Dedifferentiated amniotic fluid mesenchymal stem cell (primary cell): ENCODE measurements at regions not wholly inside any gene's neighbourhood (a gene's known extent, or its start where the extent isn't known, plus 50 kb on each side); places are given as distances from the start of the nearest gene placed in this dataset.
"Not testable (repeated sequence)": the region's sequence is repeated elsewhere in the genome, so short reads cannot be mapped to it uniquely, and the experiment has no call there.

Source experiments
- DNase-seq: peaks from one replicate; pipeline ENCODE4 v3.0.0-alpha.2; 2016; ENCODE audit errors: extremely low spot score

- no peak for DNase-seq
Observed at GRCh38 chr7:13198036-13198435, 510.6 kb downstream of the ARL4A start.

DNA sequence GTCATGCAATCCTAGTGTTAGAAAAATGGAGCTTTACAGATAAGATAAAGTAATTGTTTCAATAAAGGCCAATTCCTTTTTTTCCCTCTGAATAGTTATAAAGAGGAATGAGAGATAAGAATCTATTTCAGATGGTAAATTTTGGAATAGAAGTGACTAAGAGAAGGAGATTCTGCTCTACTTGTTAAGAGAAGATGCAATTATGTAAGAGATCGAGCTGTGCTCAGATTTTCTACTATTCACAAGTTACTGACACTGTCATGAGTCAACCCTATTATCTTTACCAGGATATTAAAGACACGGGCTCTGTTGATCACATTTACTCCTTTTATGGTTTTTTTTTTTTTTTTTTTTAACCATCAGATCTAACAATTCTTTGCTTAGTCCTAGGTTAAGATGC is 511.3 kb downstream of the ARL4A start:
- no peak for DNase-seq

DNA sequence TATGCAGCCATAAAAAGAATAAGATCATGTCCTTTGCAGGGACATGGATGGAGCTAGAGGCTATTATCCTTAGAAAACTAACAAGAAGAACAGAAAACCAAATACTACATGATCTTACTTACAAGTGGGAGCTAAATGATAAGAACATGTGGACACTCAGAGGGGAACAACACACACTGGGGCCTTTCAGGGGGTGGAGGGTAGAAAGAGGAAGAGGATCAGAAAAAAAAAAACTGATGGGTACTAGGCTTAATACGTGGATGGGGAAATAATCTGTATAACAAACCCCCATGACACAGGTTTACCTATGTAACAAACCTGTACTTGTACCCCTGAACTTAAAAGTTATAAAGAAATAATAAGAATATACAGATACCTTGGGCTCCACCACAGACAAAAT is 514.2 kb downstream of the ARL4A start:
- DNase-seq: no peak

DNA sequence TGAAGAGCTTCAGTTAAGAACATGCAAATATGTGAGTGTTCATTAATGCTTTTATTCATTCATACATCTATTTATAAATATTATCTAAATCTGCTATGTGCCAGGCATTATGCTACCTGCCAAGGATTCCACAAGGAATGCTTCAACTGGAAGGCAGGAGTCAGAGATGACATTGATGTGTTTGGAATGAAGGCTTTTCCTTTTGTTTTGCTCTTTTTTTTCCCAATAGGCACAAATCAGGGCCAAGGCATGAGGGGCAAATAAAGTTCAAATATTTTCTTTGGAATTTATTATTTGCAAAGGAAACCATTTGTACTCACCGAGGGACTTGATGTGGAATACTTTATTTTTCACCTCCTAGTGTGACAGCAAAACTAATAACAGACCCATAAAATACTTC is 530.3 kb downstream of the ARL4A start:
- DNase-seq: no peak

- no peak for DNase-seq
Observed at GRCh38 chr7:13225068-13225467, 537.6 kb downstream of the ARL4A start.

DNA sequence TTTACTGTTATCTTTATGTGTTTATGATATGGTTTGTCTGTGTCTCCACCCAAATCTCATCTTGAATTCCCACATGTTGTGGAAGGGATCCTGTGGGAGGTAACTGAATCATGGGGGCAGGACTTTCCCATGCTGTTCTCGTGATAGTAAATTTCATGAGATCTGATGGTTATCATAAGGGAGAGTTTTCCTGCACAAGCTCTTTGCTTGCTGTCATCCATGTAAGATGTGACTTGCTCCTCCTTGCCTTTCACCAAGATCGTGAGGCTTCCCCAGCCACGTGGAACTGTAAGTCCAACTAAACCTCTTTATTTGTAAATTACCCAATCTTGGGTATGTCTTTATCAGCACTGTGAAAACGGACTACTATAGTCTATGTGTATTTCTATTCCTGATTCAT is 539.0 kb downstream of the ARL4A start:
- no peak for DNase-seq

DNA sequence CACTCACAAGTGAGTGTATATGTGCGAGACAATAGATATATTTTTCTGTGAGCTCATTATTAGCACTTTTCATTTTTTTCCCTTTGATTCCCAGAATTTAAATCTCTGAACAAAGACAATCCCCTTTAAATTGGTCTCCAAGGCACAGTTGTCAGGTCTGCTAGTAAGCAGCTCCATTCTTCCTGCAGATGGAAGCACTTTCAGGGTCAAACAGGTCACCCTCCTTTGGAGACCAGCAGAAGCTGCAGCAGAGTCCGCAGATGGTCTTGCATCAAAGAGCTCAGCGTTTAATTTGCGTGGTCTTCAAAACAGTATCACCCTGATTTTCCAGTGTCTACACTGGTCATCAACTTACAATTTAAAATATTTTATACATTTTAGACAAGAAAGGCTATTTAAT is 543.8 kb downstream of the ARL4A start:
- no peak for DNase-seq

DNA sequence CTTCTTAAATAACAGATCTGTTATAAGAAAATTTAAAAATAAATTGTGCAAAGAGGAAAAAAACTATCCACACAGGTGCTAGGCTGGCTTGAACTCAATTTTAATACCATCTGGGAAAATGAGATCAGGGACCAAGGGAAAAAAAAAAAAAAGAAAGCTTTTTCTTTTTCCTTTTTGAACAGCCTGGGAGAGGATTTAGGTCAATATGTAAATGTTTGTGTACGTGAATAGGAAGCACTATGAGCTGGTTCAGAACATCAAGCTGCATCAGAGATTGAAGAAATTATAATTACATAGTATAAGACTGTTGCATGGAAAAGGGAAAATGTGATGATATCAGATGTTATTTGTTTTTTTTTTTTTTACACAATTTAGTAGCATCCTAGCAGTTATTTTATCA is 548.0 kb downstream of the ARL4A start:
- DNase-seq: no peak

DNA sequence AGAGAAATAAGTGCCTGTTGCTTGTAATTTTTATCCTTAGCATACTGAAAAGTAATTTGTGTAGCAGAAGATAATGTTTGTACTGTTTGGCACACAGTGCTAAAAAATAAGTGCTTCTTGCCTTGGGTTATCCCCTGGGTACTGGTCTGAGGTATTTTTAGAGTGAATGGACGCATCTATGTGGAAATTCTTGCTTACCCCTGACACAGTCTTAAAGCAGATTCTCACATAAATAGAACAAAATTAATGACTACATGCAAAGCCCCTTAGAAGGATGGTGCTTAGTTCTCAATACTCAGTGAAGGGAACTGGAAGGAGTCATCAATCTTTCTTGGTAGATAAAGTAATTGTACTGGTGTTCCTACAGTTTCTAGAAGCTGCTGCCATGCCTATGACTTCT is 548.6 kb downstream of the ARL4A start:
- no peak for DNase-seq

GRCh38 chr7:13240349-13240748 is 552.9 kb downstream of the ARL4A start:
- DNase-seq: no peak

DNA sequence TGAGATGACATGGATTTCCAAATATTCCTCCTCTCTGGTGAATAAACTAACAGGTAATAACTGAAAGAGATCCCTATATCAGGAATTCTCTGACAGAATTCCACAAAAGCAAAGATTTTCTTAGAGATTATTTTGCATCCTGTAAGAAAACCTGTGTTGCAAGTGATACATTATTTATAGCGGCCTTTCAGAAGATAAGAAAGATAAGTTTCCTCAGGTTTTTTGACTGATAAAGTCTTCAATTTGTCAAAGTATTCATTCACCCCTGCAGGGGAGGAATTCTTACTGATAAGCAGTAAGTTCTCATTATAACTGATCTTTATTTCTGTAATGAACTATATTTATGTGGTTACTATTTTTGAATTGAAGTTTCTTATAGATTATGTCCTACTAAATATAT is 554.0 kb downstream of the ARL4A start:
- DNase-seq: no peak

- DNase-seq: no peak
Observed at GRCh38 chr7:13257661-13258060, 570.2 kb downstream of the ARL4A start.

DNA sequence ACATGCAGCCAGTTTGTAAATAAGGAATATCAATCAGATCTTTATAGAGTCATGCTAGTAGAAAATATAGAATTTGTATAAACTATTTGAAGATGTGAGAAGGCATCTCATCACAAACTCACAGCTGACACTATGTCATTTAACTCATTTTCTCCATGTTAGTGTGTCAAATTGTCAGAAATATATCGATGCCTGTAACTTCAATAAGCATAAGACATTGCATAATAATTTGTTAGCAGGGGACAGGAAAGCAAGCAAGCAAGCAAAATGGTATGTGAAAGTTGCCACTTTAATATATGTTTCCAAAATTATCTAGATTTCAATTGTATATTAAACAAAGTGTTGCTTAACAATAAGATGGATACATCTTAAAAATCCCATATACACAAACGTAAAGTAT is 571.0 kb downstream of the ARL4A start:
- DNase-seq: no peak

GRCh38 chr7:13259930-13260329 is 572.5 kb downstream of the ARL4A start:
- DNase-seq: no peak

GRCh38 chr7:13262929-13263530 is 575.6 kb downstream of the ARL4A start:
- DNase-seq: peak; percentile 49

DNA sequence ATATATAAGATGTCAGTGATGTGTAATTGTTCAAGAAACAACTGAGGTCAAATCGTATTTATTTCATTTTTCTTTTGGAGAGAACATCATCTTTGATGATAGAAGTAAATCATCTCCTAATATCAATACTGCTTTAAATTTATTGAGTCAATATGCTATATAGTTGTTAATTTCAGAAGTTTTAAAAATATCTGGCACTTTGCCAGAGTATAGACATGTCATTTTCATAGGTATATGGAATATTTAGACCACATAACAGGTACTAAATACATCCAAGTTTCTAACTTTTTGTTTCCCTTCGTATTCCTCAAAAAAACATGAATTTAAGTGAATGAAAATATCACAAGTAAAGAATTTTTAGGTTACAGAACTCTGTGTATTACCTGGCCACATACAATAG is 577.8 kb downstream of the ARL4A start:
- DNase-seq: no peak

GRCh38 chr7:13274205-13274604 is 586.8 kb downstream of the ARL4A start:
- not testable (repeated sequence) for DNase-seq

- no peak for DNase-seq
Observed at GRCh38 chr7:13276977-13277376, 589.5 kb downstream of the ARL4A start.

DNA sequence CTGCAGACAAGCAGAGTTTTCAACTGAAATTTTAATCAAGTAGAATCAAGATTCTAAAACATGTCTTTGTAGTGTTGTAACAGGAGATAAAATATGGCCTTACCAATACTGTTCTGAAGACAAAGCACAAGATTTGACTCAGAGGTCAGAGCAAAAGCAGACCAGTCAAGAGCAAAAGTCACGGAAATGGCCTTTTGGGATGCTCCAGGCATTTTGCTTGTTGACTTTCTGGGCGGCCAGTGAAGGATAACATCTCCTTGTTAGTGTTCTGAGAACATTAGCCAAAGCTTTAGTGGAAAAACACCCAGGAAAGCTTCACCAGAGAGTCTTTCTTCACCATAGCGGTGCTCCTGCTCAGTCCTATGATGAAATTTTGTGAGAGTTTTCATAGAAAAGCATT is 590.6 kb downstream of the ARL4A start:
- no peak for DNase-seq

- DNase-seq: peak; percentile 52
Observed at GRCh38 chr7:13279854-13280435, 592.5 kb downstream of the ARL4A start.

DNA sequence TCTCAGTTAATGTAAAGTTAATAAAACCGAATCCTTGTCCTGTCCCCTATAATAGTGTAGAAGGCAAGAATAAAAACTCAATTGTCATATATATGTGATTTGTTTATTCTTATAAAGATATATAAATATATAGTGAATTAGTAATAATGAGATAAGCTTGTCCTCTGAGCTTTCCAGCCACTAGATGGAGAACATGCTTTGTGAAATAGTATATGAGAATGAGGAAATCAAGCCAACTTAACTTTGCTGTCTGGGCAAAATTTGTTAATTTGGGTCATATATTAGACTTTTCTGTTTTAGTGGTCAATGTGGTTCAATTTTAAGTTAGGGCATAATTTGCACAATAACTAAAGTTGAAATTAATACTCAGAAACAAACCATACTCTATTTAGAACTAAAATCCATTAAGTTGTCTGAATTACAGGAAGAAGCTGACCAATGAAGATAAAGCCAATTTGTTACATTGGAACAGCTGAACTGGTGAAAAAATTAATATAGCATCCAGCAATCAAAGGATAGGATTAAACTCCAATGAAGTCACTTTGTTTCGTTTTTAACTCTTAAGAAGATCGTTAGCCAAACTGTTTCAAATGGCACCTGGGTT is 595.0 kb downstream of the ARL4A start:
- DNase-seq: peak; percentile 34

DNA sequence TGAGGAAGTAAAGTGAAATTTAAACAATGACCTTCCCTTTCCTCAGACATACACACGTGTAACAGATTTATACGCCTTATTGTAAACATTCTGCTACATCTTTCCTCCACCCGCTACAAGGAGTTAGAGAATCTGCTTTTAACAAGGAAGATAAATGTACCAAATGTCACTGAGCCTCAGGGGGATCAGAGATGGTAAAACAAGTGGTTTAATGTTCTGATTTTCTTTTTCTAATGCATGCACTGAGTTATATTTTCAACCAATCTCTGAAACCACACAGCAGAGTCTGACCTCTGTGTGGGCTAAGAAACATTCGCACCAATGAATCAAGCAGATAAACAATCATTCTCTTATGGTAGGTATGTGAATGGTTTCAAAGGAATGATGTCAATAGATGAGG is 599.5 kb downstream of the ARL4A start:
- no peak for DNase-seq

DNA sequence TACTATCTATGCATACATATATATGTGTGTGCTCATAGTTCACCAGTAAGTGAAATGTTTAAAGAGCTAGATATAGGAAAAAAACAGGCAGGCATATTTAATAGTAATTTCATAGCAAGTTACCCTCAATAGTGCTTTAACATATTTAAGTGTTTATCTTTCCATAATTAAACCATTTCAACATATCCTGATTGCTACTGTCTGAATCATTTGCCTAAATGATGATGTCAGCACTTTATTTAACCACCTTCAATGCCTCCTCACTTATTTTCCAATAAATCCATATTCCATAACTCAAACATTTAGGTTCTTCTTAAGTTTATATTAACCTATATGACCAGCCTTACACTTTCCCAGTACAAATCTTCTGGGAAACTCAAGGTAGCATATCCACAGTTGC is 601.1 kb downstream of the ARL4A start:
- no peak for DNase-seq

- DNase-seq: no peak
Observed at GRCh38 chr7:13290975-13291374, 603.5 kb downstream of the ARL4A start.
